GM12874 (cell line): ENCODE measurements at regions not wholly inside any gene's neighbourhood (a gene's known extent, or its start where the extent isn't known, plus 50 kb on each side); places are given as distances from the start of the nearest gene placed in this dataset.

Experiments
- CTCF ChIP-seq: IDR thresholded peaks from 2 replicates; pipeline ENCODE4 v1.5.1; 2011; ENCODE audit warnings: low read depth, mild to moderate bottlenecking, control low read depth, low read length, moderate library complexity; ENCODE audit not compliant: insufficient read depth

GRCh38 chr9:14993061-14993800 is 83.0 kb upstream of the FREM1 start:
- TF ChIP-seq CTCF, result no peak

GRCh38 chr9:14992516-14992915 is 82.3 kb upstream of the FREM1 start:
- TF ChIP-seq CTCF, result no peak

- no peak for TF ChIP-seq CTCF
These were observed 81.9 kb upstream of the FREM1 start for GRCh38 chr9:14992081-14992480.

GRCh38 chr9:14989811-14990210 is 79.6 kb upstream of the FREM1 start:
- TF ChIP-seq CTCF, result no peak

- TF ChIP-seq CTCF, result no peak
These were observed 77.6 kb upstream of the FREM1 start for GRCh38 chr9:14987858-14988257.

GRCh38 chr9:14985419-14985818 is 75.2 kb upstream of the FREM1 start:
- TF ChIP-seq CTCF, result no peak

GRCh38 chr9:14983599-14983998 is 73.4 kb upstream of the FREM1 start:
- TF ChIP-seq CTCF, result no peak
